ENCODE measurements at regions not wholly inside any gene's neighbourhood (a gene's known extent, or its start where the extent isn't known, plus 50 kb on each side); places are given as distances from the start of the nearest gene placed in this dataset.

GRCh38 chr7:26580064-26580591 lies 284.3 kb downstream of the SKAP2 start:
- no peak for DNase-seq
- Mint-ChIP-seq H3K36me3 (ENCODE audit: low read depth) (peaks cover under 1% of the 10 kb centered on the region), H3K4me3 (no peak overlapping the region), H3K27ac (no peak overlapping the region), H3K27me3 (peaks cover 85% of the 10 kb centered on the region), H3K4me1 (peaks cover 2% of the 10 kb centered on the region)
- no peaks in the 10 kb centered on the region for H3K9me3 ChIP-seq (ENCODE audit: control insufficient read depth, low read length, poor library complexity, severe bottlenecking)
- no peak for ATAC-seq

- Mint-ChIP-seq H3K27me3 (peaks cover 83% of the 10 kb centered on the region), H3K4me3 (no peak overlapping the region), H3K4me1 (peaks cover 2% of the 10 kb centered on the region), H3K36me3 (ENCODE audit: low read depth) (no peaks in the 10 kb centered on the region), H3K27ac (no peak overlapping the region)
- DNase-seq (no peak), ATAC-seq (no peak)
- no peaks in the 10 kb centered on the region for H3K9me3 ChIP-seq (ENCODE audit: control insufficient read depth, low read length, poor library complexity, severe bottlenecking)
Measured at GRCh38 chr7:26580711-26581110, 283.7 kb downstream of the SKAP2 start.

- H3K4me3 Mint-ChIP-seq: no peak overlapping the region
- peaks cover 87% of the 10 kb centered on the region for H3K27me3 Mint-ChIP-seq
- H3K27ac Mint-ChIP-seq: no peak overlapping the region
- no peaks in the 10 kb centered on the region for H3K36me3 Mint-ChIP-seq (ENCODE audit: low read depth)
- no peak for DNase-seq
- no peaks in the 10 kb centered on the region for H3K9me3 ChIP-seq (ENCODE audit: control insufficient read depth, low read length, poor library complexity, severe bottlenecking)
- peaks cover 2% of the 10 kb centered on the region for H3K4me1 Mint-ChIP-seq
- ATAC-seq: no peak
Measured at GRCh38 chr7:26583094-26583648, 281.2 kb downstream of the SKAP2 start.

GRCh38 chr7:26584326-26584725 lies 280.1 kb downstream of the SKAP2 start:
- DNase-seq (no peak), ATAC-seq (no peak)
- peaks cover 84% of the 10 kb centered on the region for H3K27me3 Mint-ChIP-seq
- H3K4me3 Mint-ChIP-seq: no peak overlapping the region
- H3K36me3 Mint-ChIP-seq (ENCODE audit: low read depth): no peaks in the 10 kb centered on the region
- H3K9me3 ChIP-seq (ENCODE audit: control insufficient read depth, low read length, poor library complexity, severe bottlenecking): no peaks in the 10 kb centered on the region
- H3K27ac Mint-ChIP-seq: no peak overlapping the region
- H3K4me1 Mint-ChIP-seq: no peaks in the 10 kb centered on the region

DNA sequence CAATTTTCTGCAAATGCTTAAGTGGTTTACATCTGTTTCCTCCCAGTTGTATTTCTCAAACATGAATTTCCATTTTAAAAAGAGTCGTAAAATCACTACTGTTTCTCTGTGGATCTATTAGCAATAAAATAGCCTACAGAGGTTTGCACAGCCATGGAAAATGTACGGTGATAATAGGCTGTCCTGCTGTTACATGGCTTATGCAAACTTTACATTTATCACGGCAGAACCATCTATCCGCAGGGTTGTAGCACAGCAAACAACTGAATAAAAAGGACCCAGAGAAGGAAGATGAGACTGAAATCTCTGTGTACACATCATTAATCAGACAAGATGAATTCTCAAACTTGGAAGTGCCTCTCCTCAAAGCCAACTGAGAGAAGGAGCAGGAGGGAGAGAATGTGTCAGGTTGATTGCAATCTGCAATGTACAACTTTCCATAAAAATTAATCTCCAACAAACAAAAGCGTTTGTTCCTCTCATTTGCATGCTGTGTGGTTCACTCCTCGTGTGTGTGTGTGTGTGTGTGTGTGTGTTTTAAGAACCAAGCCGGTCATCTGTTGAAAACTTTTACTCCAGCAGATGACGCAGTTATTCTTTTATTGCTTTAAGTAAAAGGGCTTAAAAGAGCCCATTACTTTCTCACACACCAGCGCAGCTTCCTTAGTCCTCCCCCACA lies 279.3 kb downstream of the SKAP2 start:
- no peaks in the 10 kb centered on the region for H3K4me1 Mint-ChIP-seq
- DNase-seq (no peak), ATAC-seq (no peak)
- H3K27ac Mint-ChIP-seq: no peak overlapping the region
- H3K4me3 Mint-ChIP-seq: no peak overlapping the region
- H3K36me3 Mint-ChIP-seq (ENCODE audit: low read depth): no peaks in the 10 kb centered on the region
- H3K27me3 Mint-ChIP-seq: peaks cover 81% of the 10 kb centered on the region
- no peaks in the 10 kb centered on the region for H3K9me3 ChIP-seq (ENCODE audit: control insufficient read depth, low read length, poor library complexity, severe bottlenecking)

DNA sequence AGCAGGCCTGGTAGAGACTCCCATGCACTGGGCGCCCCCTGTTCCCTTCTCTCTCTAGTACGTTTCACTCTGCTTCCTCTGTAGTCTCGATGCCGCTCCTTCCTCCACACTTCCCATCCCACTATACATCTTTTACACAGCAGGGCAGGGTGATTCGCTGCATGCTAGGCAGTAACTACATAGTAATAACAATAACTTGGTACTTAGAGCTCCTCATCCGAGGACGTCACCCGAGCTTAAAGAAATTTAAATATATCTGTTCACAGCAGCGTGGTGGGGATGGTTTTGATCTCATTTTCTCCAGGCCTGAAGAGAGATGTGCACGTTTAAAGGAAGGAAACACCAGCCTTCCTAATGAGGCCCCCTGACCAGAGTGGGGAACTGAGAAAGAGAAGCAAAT lies 276.9 kb downstream of the SKAP2 start:
- no peak overlapping the region for H3K4me3 Mint-ChIP-seq
- ATAC-seq (no peak), DNase-seq (no peak)
- H3K27me3 Mint-ChIP-seq: peaks cover 68% of the 10 kb centered on the region
- no peaks in the 10 kb centered on the region for H3K4me1 Mint-ChIP-seq
- H3K9me3 ChIP-seq (ENCODE audit: control insufficient read depth, low read length, poor library complexity, severe bottlenecking): no peaks in the 10 kb centered on the region
- no peaks in the 10 kb centered on the region for H3K36me3 Mint-ChIP-seq (ENCODE audit: low read depth)
- no peak overlapping the region for H3K27ac Mint-ChIP-seq

GRCh38 chr7:26588511-26588910 lies 275.9 kb downstream of the SKAP2 start:
- Mint-ChIP-seq H3K4me1 (no peaks in the 10 kb centered on the region), H3K27me3 (peaks cover 71% of the 10 kb centered on the region), H3K4me3 (peak overlapping the region; percentile 2), H3K36me3 (ENCODE audit: low read depth) (no peaks in the 10 kb centered on the region), H3K27ac (no peak overlapping the region)
- DNase-seq (no peak), ATAC-seq (no peak)
- no peaks in the 10 kb centered on the region for H3K9me3 ChIP-seq (ENCODE audit: control insufficient read depth, low read length, poor library complexity, severe bottlenecking)

- H3K4me1 Mint-ChIP-seq: peaks cover 3% of the 10 kb centered on the region
- H3K9me3 ChIP-seq (ENCODE audit: control insufficient read depth, low read length, poor library complexity, severe bottlenecking): no peaks in the 10 kb centered on the region
- H3K4me3 Mint-ChIP-seq: no peak overlapping the region
- ATAC-seq (no peak), DNase-seq (no peak)
- H3K27me3 Mint-ChIP-seq: peaks cover 78% of the 10 kb centered on the region
- H3K27ac Mint-ChIP-seq: no peak overlapping the region
- no peaks in the 10 kb centered on the region for H3K36me3 Mint-ChIP-seq (ENCODE audit: low read depth)
Measured at GRCh38 chr7:26590709-26591108, 273.7 kb downstream of the SKAP2 start.

GRCh38 chr7:26592011-26592410 lies 272.4 kb downstream of the SKAP2 start:
- DNase-seq (no peak), ATAC-seq (no peak)
- no peaks in the 10 kb centered on the region for H3K36me3 Mint-ChIP-seq (ENCODE audit: low read depth)
- no peak overlapping the region for H3K4me3 Mint-ChIP-seq
- H3K27ac Mint-ChIP-seq: no peak overlapping the region
- H3K4me1 Mint-ChIP-seq: peaks cover 3% of the 10 kb centered on the region
- H3K27me3 Mint-ChIP-seq: peaks cover 74% of the 10 kb centered on the region
- H3K9me3 ChIP-seq (ENCODE audit: control insufficient read depth, low read length, poor library complexity, severe bottlenecking): no peaks in the 10 kb centered on the region

- no peaks in the 10 kb centered on the region for H3K9me3 ChIP-seq (ENCODE audit: control insufficient read depth, low read length, poor library complexity, severe bottlenecking)
- Mint-ChIP-seq H3K27ac (no peak overlapping the region), H3K36me3 (ENCODE audit: low read depth) (no peaks in the 10 kb centered on the region), H3K4me3 (no peak overlapping the region), H3K4me1 (peaks cover 3% of the 10 kb centered on the region), H3K27me3 (peaks cover 71% of the 10 kb centered on the region)
- ATAC-seq (no peak), DNase-seq (no peak)
Measured at GRCh38 chr7:26593393-26593792, 271.0 kb downstream of the SKAP2 start.

GRCh38 chr7:26593896-26594295 lies 270.5 kb downstream of the SKAP2 start:
- ATAC-seq (no peak), DNase-seq (no peak)
- no peak overlapping the region for H3K27ac Mint-ChIP-seq
- no peak overlapping the region for H3K4me3 Mint-ChIP-seq
- H3K27me3 Mint-ChIP-seq: peaks cover 71% of the 10 kb centered on the region
- peaks cover 3% of the 10 kb centered on the region for H3K4me1 Mint-ChIP-seq
- no peaks in the 10 kb centered on the region for H3K9me3 ChIP-seq (ENCODE audit: control insufficient read depth, low read length, poor library complexity, severe bottlenecking)
- H3K36me3 Mint-ChIP-seq (ENCODE audit: low read depth): no peaks in the 10 kb centered on the region

DNA sequence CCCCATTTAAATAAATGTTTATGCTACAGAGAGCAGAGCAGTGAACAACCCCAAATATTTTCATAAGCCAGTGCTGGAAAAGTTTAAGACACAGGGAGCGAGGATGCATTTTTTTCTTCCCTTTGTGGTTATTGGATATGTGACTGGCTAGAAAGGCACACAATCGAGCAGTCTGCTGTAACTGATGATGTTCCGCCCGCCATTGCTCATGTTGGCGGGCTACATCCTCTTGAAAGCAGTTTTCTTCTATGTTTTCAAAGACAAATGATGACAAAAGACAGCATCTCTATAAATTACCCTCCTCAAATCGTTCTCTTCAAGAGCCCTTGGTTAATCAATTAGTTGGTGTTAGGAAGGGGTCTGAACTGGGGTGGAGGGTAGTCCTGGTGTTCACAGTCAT lies 269.8 kb downstream of the SKAP2 start:
- Mint-ChIP-seq H3K36me3 (ENCODE audit: low read depth) (no peaks in the 10 kb centered on the region), H3K27me3 (peaks cover 71% of the 10 kb centered on the region), H3K27ac (no peak overlapping the region), H3K4me1 (peaks cover 3% of the 10 kb centered on the region), H3K4me3 (no peak overlapping the region)
- no peak for ATAC-seq
- no peak for DNase-seq
- no peaks in the 10 kb centered on the region for H3K9me3 ChIP-seq (ENCODE audit: control insufficient read depth, low read length, poor library complexity, severe bottlenecking)

GRCh38 chr7:26598867-26599266 lies 265.5 kb downstream of the SKAP2 start:
- no peak for DNase-seq

GRCh38 chr7:26599982-26600381 lies 264.4 kb downstream of the SKAP2 start:
- Mint-ChIP-seq H3K27me3 (peaks cover 60% of the 10 kb centered on the region), H3K4me3 (no peak overlapping the region), H3K4me1 (peaks cover 3% of the 10 kb centered on the region), H3K27ac (no peak overlapping the region), H3K36me3 (ENCODE audit: low read depth) (no peaks in the 10 kb centered on the region)
- H3K9me3 ChIP-seq (ENCODE audit: control insufficient read depth, low read length, poor library complexity, severe bottlenecking): no peaks in the 10 kb centered on the region
- ATAC-seq: no peak
- DNase-seq: no peak

More at GRCh38 chr7:26598867-26599266, 265.5 kb downstream of the SKAP2 start:
- peaks cover 66% of the 10 kb centered on the region for H3K27me3 Mint-ChIP-seq
- H3K9me3 ChIP-seq (ENCODE audit: control insufficient read depth, low read length, poor library complexity, severe bottlenecking): no peaks in the 10 kb centered on the region
- H3K4me1 Mint-ChIP-seq: peaks cover 3% of the 10 kb centered on the region
- ATAC-seq: no peak
- no peaks in the 10 kb centered on the region for H3K36me3 Mint-ChIP-seq (ENCODE audit: low read depth)
- no peak overlapping the region for H3K27ac Mint-ChIP-seq
- no peak overlapping the region for H3K4me3 Mint-ChIP-seq
